Mesenchymal stem cell (in vitro differentiated cells and primary cell): ENCODE measurements at regions not wholly inside any gene's neighbourhood (a gene's known extent, or its start where the extent isn't known, plus 50 kb on each side); places are given as distances from the start of the nearest gene placed in this dataset.

Experiments used
- DNase-seq: peaks from one replicate; pipeline ENCODE4 v3.0.0-alpha.2; 2013
- H2AFZ ChIP-seq: one replicate; pipeline ENCODE4 v1.6.1; 2013; ENCODE audit warnings: low read depth, mild to moderate bottlenecking, control low read depth, inconsistent platforms, low read length, moderate library complexity
- H2AK5ac ChIP-seq: 2 replicates; pipeline ENCODE4 v1.6.1; 2013; ENCODE audit warnings: low read length, moderate library complexity, mild to moderate bottlenecking, inconsistent platforms; ENCODE audit not compliant: severe bottlenecking
- H2BK120ac ChIP-seq: one replicate; pipeline ENCODE4 v1.6.1; 2013; ENCODE audit warnings: low read depth, mild to moderate bottlenecking, inconsistent platforms, low read length, moderate library complexity
- H2BK12ac ChIP-seq, 2 experiments: one replicate each; pipeline ENCODE4 v1.6.1; 2013; ENCODE audit warnings: inconsistent platforms in 2 of 2, low read length in 2 of 2, mild to moderate bottlenecking in 2 of 2, moderate library complexity in 2 of 2, control low read depth in 1 of 2
- H2BK15ac ChIP-seq: one replicate; pipeline ENCODE4 v1.6.1; 2013; ENCODE audit warnings: mild to moderate bottlenecking, low read depth, inconsistent platforms; ENCODE audit not compliant: poor library complexity, severe bottlenecking
- H2BK5ac ChIP-seq: 2 replicates; pipeline ENCODE4 v1.6.1; 2013; ENCODE audit warnings: low read depth, mild to moderate bottlenecking, low read length, control low read depth, inconsistent platforms; ENCODE audit not compliant: poor library complexity, severe bottlenecking
- H3K14ac ChIP-seq, 2 experiments: one replicate each; pipeline ENCODE4 v1.6.1; 2013; ENCODE audit warnings: inconsistent platforms in 2 of 2, low read length in 2 of 2, control low read depth in 1 of 2, mild to moderate bottlenecking in 1 of 2, moderate library complexity in 1 of 2
- H3K18ac ChIP-seq, 2 experiments: one replicate each; pipeline ENCODE4 v1.6.1; 2013; ENCODE audit warnings: inconsistent platforms in 2 of 2, low read length in 2 of 2, control low read depth in 1 of 2, low read depth in 1 of 2, mild to moderate bottlenecking in 1 of 2
- H3K23ac ChIP-seq, 2 experiments: one replicate each; pipeline ENCODE4 v1.6.1; 2013; ENCODE audit warnings: inconsistent platforms in 2 of 2, low read length in 2 of 2, mild to moderate bottlenecking in 2 of 2, moderate library complexity in 2 of 2, control low read depth in 1 of 2
- H3K27ac ChIP-seq: 2 replicates; pipeline ENCODE4 v1.5.1; 2013; ENCODE audit warnings: mild to moderate bottlenecking, moderate library complexity, low read length, control low read depth, inconsistent platforms; ENCODE audit not compliant: poor library complexity, severe bottlenecking
- H3K27me3 ChIP-seq, 2 experiments: 2 replicates each; pipeline versions ENCODE4 v1.6.1 to v1.7.0; 2013; ENCODE audit warnings: low read length in 2 of 2, mild to moderate bottlenecking in 2 of 2, moderate library complexity in 2 of 2, control low read depth in 1 of 2, inconsistent platforms in 1 of 2; ENCODE audit not compliant: control insufficient read depth in 1 of 2, insufficient read depth in 1 of 2
- H3K36me3 ChIP-seq, 2 experiments: 2 replicates each; pipeline versions ENCODE4 v1.6.1 to v1.7.0; 2013; ENCODE audit warnings: low read length in 2 of 2, control low read depth in 1 of 2, inconsistent platforms in 1 of 2, low read depth in 1 of 2, mild to moderate bottlenecking in 1 of 2; ENCODE audit not compliant: insufficient read depth in 2 of 2, control insufficient read depth in 1 of 2
- H3K4ac ChIP-seq, 2 experiments: one replicate each; pipeline ENCODE4 v1.6.1; 2013; ENCODE audit warnings: inconsistent platforms in 2 of 2, low read length in 2 of 2, mild to moderate bottlenecking in 2 of 2, moderate library complexity in 2 of 2, control low read depth in 1 of 2, low read depth in 1 of 2
- H3K4me1 ChIP-seq: 2 replicates; pipeline ENCODE4 v1.6.1; 2013; ENCODE audit warnings: low read depth, low read length, control low read depth; ENCODE audit not compliant: control insufficient read depth, insufficient read depth
- H3K4me2 ChIP-seq: 2 replicates; pipeline ENCODE4 v1.6.1; 2013; ENCODE audit warnings: low read length, mild to moderate bottlenecking, inconsistent platforms; ENCODE audit not compliant: poor library complexity, severe bottlenecking
- H3K4me3 ChIP-seq, 2 experiments: 2 replicates each; pipeline versions ENCODE4 v1.5.1 to v1.7.0; 2013; ENCODE audit warnings: low read length in 2 of 2, mild to moderate bottlenecking in 2 of 2, control low read depth in 1 of 2, low read depth in 1 of 2; ENCODE audit not compliant: insufficient read depth in 1 of 2
- H3K79me1 ChIP-seq: replicated peaks from 2 replicates; pipeline ENCODE4 v1.6.1; 2013; ENCODE audit warnings: mild to moderate bottlenecking, control low read depth, low read length, inconsistent platforms; ENCODE audit not compliant: poor library complexity, severe bottlenecking
- H3K9ac ChIP-seq: 2 replicates; pipeline ENCODE4 v1.7.0; 2013; ENCODE audit warnings: mild to moderate bottlenecking, low read length, moderate library complexity
- H3K9me3 ChIP-seq: 2 replicates; pipeline ENCODE4 v1.7.0; 2013; ENCODE audit warnings: mild to moderate bottlenecking, low read length; ENCODE audit not compliant: control insufficient read depth
- H4K8ac ChIP-seq: one replicate; pipeline ENCODE4 v1.6.1; 2013; ENCODE audit warnings: inconsistent platforms, mild to moderate bottlenecking, low read length, moderate library complexity
- H4K91ac ChIP-seq: one replicate; pipeline ENCODE4 v1.6.1; 2013; ENCODE audit warnings: mild to moderate bottlenecking, low read length, inconsistent platforms
- WGBS: methylation state at CpG from one replicate; pipeline ENCODE4 v1.1.7; 2013; ENCODE audit warnings: mixed read lengths; 5-methylcytosine and 5-hydroxymethylcytosine counted together

DNA sequence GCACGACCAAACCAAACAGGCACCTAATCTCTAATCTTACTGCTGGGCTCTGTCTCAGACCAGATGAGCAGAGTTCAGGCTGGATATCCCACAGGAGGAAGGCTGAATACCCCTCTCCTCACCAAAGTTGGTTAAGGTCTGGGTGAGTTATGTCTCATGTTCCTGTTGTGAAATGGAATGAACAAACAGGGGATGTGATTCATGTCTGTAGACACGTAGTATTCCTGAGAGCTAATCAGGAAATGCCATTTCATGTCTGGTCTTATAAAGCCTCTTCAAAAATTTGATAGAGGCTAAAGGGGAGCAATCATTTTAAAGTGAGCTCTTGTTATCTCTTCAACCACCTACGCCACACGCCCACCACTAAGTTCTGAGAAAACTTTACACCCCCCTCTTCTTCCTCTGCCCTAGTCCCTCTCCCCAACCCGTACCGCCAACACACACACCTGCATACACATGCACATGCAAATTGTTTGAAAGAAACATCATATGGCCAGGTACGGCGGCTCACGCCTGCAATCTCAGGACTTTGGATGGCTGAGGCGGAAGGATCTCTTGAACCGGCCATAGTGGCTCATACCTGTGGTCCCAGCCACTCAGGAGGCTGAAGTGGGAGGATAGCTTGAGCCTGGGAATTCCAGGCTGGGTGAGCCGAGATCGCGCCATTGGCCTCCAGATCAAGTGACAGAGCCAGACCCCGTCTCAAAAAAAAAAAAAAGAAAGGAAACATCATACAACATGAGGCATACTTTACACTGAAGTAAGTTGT, 69.8 kb upstream of the RAI14 start:
- Histone ChIP-seq H3K9ac (peak overlapping the region; percentile 85), H3K4ac (peak overlapping the region; percentile 78 to 92), H3K27me3 (no peaks in the 10 kb centered on the region), H2BK5ac (no peak overlapping the region), H3K18ac (peak overlapping the region; percentile 88 to 95), H4K91ac (peak overlapping the region; percentile 89), H3K27ac (no peak overlapping the region), H4K8ac (peak overlapping the region; percentile 78), H2AK5ac (no peak overlapping the region), H3K79me1 (no peaks in the 10 kb centered on the region), H2AFZ (no peak overlapping the region), H3K4me3 (no peak overlapping the region), H3K23ac (peak overlapping the region in 1 of 2 experiments; percentile 57), H2BK12ac (peak overlapping the region; percentile 98), H3K36me3 (no peaks in the 10 kb centered on the region), H3K14ac (no peak overlapping the region), H2BK15ac (peak overlapping the region; percentile 29), H3K4me1 (peaks cover 7% of the 10 kb centered on the region), H3K4me2 (no peak overlapping the region), H2BK120ac (peak overlapping the region; percentile 12), H3K9me3 (no peaks in the 10 kb centered on the region)
- WGBS: 43% methylated on average over 10 of the region's 15 CpGs
- DNase-seq: peak; percentile 92

DNA sequence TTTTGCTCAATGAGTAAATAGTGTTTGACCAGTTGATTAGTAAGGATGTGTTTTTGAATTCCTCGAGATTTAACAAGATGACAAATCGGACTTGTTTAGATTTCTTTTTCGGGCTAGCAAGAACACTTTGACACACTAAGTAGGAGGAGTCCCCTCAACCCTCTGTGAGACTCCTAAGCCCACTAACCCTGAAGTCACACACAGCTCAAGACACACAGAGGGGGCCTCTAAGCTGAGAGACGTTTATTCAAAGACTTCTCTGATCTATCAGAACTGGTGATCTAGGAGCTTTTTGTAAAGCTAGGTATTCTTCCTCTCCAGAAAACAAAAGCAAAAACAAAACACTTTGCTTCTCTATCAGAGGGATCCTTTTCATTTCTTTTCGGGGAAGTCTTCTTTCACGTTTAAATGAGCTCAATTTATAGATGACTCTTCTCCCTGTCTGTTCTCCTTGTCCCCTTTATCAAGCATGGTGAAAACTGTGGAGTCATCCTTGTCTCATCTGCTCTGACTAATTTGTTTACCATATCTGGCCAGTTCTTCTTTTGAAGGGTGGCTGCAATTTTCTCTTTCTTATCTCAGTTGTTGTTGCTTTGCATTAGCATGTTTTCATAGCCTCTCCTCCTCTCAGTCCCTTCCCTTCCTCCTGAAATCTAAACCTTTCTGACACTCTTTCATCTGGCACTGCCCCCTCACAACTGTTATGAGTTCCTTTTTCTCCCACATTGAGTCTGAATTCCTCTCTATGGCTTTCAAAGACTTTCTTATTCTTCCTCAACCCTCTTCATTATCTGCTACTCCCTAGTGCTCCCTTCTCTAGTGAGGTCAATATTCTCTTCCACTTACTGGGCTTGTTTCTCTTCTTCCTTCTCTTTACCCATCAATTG, 68.5 kb upstream of the RAI14 start:
- H4K8ac ChIP-seq: no peak overlapping the region
- H3K79me1 ChIP-seq: no peaks in the 10 kb centered on the region
- no peak overlapping the region for H3K4me2 ChIP-seq
- H3K27me3 ChIP-seq: no peaks in the 10 kb centered on the region
- H3K4me1 ChIP-seq: peaks cover 7% of the 10 kb centered on the region
- DNase-seq: peak; percentile 94
- no peak overlapping the region for H2AK5ac ChIP-seq
- peak overlapping the region; percentile 77 for H2BK120ac ChIP-seq
- H3K14ac ChIP-seq: no peak overlapping the region
- H2AFZ ChIP-seq: no peak overlapping the region
- no peak overlapping the region for H3K4ac ChIP-seq
- H3K9me3 ChIP-seq: no peaks in the 10 kb centered on the region
- peak overlapping the region; percentile 85 for H3K9ac ChIP-seq
- H3K18ac ChIP-seq: peak overlapping the region in 1 of 2 experiments; percentile 58
- H2BK15ac ChIP-seq: no peak overlapping the region
- H4K91ac ChIP-seq: no peak overlapping the region
- no peak overlapping the region for H3K27ac ChIP-seq
- WGBS: 8% methylated on average over 4 of the region's 6 CpGs
- peak overlapping the region in 1 of 2 experiments; percentile 18 for H3K4me3 ChIP-seq
- no peaks in the 10 kb centered on the region for H3K36me3 ChIP-seq
- H2BK5ac ChIP-seq: no peak overlapping the region
- H2BK12ac ChIP-seq: peak overlapping the region in 1 of 2 experiments; percentile 15
- no peak overlapping the region for H3K23ac ChIP-seq

DNA sequence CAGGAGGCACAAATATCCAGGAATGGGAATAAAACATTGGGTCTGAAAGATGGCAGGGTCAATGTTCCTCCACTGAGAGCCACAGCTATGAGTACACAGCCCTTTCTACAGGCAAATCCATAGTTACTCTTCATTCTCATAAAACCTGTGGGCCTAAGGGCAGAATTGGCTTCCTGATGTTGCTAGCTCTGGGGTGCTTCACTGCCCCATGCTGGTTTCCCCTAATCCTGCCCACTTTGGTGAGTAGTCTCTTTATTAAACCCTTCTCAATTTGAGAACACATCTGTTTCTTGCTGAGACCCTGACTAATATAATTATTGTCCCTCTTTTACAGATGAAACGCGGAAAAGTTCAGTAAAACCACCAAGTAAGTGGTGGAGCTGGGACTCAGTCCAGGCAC, 66.3 kb upstream of the RAI14 start:
- Histone ChIP-seq H3K36me3 (no peaks in the 10 kb centered on the region), H3K23ac (no peak overlapping the region)
- 94% methylated on average over 2 of the region's 2 CpGs for WGBS

DNA sequence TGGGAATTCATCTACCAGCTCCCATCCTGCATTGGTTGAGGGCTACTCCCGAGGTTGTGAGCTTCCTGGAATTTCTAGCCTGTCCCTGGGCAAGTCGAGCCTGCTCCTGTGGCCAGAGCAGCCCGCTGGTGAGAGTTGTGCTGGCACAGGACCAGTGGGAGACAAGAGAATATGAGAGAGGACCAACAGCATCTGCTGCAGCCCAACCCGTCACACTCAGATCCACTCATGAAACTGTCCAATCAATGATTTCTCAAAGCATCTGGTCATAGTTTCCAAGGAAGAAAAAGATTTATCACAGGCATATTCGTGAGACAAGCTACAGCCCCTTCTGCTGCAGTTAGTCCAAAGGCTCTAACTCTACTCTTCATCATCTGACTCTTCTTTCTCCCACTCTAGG, 64.4 kb upstream of the RAI14 start:
- Histone ChIP-seq H3K9me3 (no peaks in the 10 kb centered on the region), H2BK5ac (no peak overlapping the region), H3K27ac (no peak overlapping the region), H3K23ac (no peak overlapping the region), H2BK12ac (peak overlapping the region; percentile 32 to 37), H2BK120ac (no peak overlapping the region), H3K4me2 (no peak overlapping the region), H3K4ac (peak overlapping the region in 1 of 2 experiments; percentile 26), H2AK5ac (no peak overlapping the region), H3K9ac (no peak overlapping the region), H4K91ac (no peak overlapping the region), H3K4me3 (no peak overlapping the region), H3K27me3 (no peaks in the 10 kb centered on the region), H4K8ac (no peak overlapping the region), H3K79me1 (no peaks in the 10 kb centered on the region), H3K18ac (peak overlapping the region in 1 of 2 experiments; percentile 21), H3K14ac (no peak overlapping the region), H3K36me3 (no peaks in the 10 kb centered on the region), H3K4me1 (no peaks in the 10 kb centered on the region), H2AFZ (no peak overlapping the region), H2BK15ac (no peak overlapping the region)
- WGBS: 84% methylated on average over 5 of the region's 5 CpGs
- no peak for DNase-seq

More for the DNA sequence above, 66.3 kb upstream of the RAI14 start:
- H3K79me1 ChIP-seq: no peaks in the 10 kb centered on the region
- no peaks in the 10 kb centered on the region for H3K27me3 ChIP-seq
- no peak overlapping the region for H2BK120ac ChIP-seq
- no peak overlapping the region for H3K18ac ChIP-seq
- no peak overlapping the region for H4K91ac ChIP-seq
- no peak overlapping the region for H3K9ac ChIP-seq
- H3K14ac ChIP-seq: no peak overlapping the region
- no peak overlapping the region for H4K8ac ChIP-seq
- H2AFZ ChIP-seq: no peak overlapping the region
- no peak overlapping the region for H2AK5ac ChIP-seq
- no peak overlapping the region for H3K4ac ChIP-seq
- no peak overlapping the region for H2BK15ac ChIP-seq
- H3K4me1 ChIP-seq: peaks cover 7% of the 10 kb centered on the region
- H2BK12ac ChIP-seq: no peak overlapping the region
- no peak overlapping the region for H3K4me3 ChIP-seq
- DNase-seq: no peak
- no peak overlapping the region for H3K4me2 ChIP-seq
- H2BK5ac ChIP-seq: no peak overlapping the region
- no peaks in the 10 kb centered on the region for H3K9me3 ChIP-seq
- no peak overlapping the region for H3K27ac ChIP-seq
